RWPE2 (cell line): ENCODE measurements at regions not wholly inside any gene's neighbourhood (a gene's known extent, or its start where the extent isn't known, plus 50 kb on each side); places are given as distances from the start of the nearest gene placed in this dataset.

Experiments used
- ATAC-seq: fragments of 200-7000 bp; cut with Tn5 transposase; 3 replicates; pipeline ENCODE4 v1.9.1; 2021; ENCODE audit warnings: low read depth
- DNase-seq: peaks from one replicate; pipeline ENCODE4 v3.0.0-alpha.2; 2020; ENCODE audit warnings: low spot score
- H3K27ac ChIP-seq: fragments of 450-650 bp; 2 replicates; pipeline ENCODE4 v1.5.1; 2017; ENCODE audit warnings: mild to moderate bottlenecking; ENCODE audit not compliant: poor library complexity, severe bottlenecking
- H3K27me3 ChIP-seq: fragments of 250-450 bp; sonication (Bioruptor Pico); 2 replicates; pipeline ENCODE4 v1.5.1; 2021; ENCODE audit warnings: mild to moderate bottlenecking, moderate library complexity; ENCODE audit not compliant: insufficient read depth, poor library complexity, severe bottlenecking
- H3K36me3 ChIP-seq: fragments of 250-450 bp; sonication (Bioruptor Pico); 2 replicates; pipeline ENCODE4 v1.5.1; 2020; ENCODE audit warnings: low read depth, mild to moderate bottlenecking, moderate library complexity
- H3K4me1 ChIP-seq: fragments of 250-450 bp; sonication (Bioruptor Pico); 2 replicates; pipeline ENCODE4 v1.5.1; 2021; ENCODE audit warnings: mild to moderate bottlenecking, moderate library complexity; ENCODE audit not compliant: insufficient read depth, poor library complexity, severe bottlenecking
- H3K4me3 ChIP-seq: fragments of 250-450 bp; sonication (Bioruptor Pico); 2 replicates; pipeline ENCODE4 v1.5.1; 2021; ENCODE audit warnings: mild to moderate bottlenecking, moderate library complexity; ENCODE audit not compliant: severe bottlenecking
- H3K9me3 ChIP-seq: fragments of 250-450 bp; sonication (Bioruptor Pico); 2 replicates; pipeline ENCODE4 v1.5.1; 2021; ENCODE audit warnings: mild to moderate bottlenecking, moderate library complexity; ENCODE audit not compliant: severe bottlenecking
- CTCF ChIP-seq: fragments of 450-650 bp; IDR thresholded peaks from one replicate; pipeline ENCODE4 v1.5.1; 2017; ENCODE audit warnings: mild to moderate bottlenecking, moderate library complexity; ENCODE audit not compliant: poor library complexity, severe bottlenecking

DNA sequence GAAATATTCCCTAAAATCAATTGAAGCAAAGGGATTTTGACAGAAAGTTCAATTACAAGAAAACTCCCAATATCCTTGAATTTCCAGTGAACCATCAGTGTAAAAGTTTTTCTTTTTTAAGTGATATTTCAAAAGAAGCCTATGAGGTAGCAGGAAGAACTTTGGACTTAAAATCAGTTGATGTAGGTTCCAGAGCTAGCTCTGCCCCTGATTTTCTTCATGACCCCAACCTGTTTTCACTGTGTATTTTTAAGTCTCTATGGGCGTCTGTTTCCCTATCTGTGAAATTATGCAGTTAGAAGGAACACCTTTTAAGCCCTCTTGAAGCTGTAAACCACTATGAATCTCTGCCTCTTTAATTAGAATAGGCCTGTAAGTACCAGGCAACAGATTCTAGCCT lies 66.2 kb upstream of the SLC1A1 start:
- Histone ChIP-seq H3K27ac (no peak overlapping the region), H3K27me3 (no peaks in the 10 kb centered on the region), H3K4me1 (no peaks in the 10 kb centered on the region), H3K36me3 (no peaks in the 10 kb centered on the region), H3K4me3 (no peak overlapping the region), H3K9me3 (no peaks in the 10 kb centered on the region)
- TF ChIP-seq CTCF = no peak
- DNase-seq = no peak
- ATAC-seq = no peak

- no peak for TF ChIP-seq CTCF
- DNase-seq = no peak
These were observed 67.1 kb upstream of the SLC1A1 start for GRCh38 chr9:4423207-4423610.

DNA sequence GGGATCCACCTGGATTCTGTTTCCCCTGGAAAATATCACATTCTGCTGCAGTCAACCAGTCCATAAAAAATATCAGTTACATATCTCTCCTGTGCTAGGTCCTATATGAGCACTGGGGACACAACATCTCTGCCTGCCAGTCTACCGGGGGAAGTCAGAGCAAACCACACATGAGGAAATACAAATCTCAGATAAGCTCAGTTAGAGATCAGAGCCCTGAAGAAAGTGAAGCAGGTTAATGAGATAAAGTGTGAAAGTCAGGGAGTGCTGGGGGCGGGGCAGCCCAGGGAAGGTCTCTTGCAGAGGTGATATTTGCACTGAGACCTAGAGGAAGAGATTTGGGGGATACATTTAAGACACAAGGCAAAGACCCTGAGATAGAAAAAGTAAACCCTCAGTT lies 67.8 kb upstream of the SLC1A1 start:
- H3K36me3 ChIP-seq = no peaks in the 10 kb centered on the region
- H3K4me1 ChIP-seq = peaks cover 8% of the 10 kb centered on the region
- no peak overlapping the region for H3K4me3 ChIP-seq
- H3K27me3 ChIP-seq = no peaks in the 10 kb centered on the region
- no peaks in the 10 kb centered on the region for H3K9me3 ChIP-seq
- DNase-seq (no peak), ATAC-seq (no peak)
- TF ChIP-seq CTCF = no peak
- no peak overlapping the region for H3K27ac ChIP-seq

More at GRCh38 chr9:4423207-4423610, 67.1 kb upstream of the SLC1A1 start:
- ATAC-seq = no peak
- Histone ChIP-seq H3K27ac (no peak overlapping the region), H3K4me3 (no peak overlapping the region), H3K36me3 (no peaks in the 10 kb centered on the region), H3K4me1 (peaks cover 3% of the 10 kb centered on the region), H3K9me3 (no peaks in the 10 kb centered on the region), H3K27me3 (no peaks in the 10 kb centered on the region)

- H3K27ac ChIP-seq = no peak overlapping the region
- H3K4me1 ChIP-seq = peaks cover 8% of the 10 kb centered on the region
- no peaks in the 10 kb centered on the region for H3K36me3 ChIP-seq
- TF ChIP-seq CTCF = no peak
- H3K9me3 ChIP-seq = no peaks in the 10 kb centered on the region
- no peak for ATAC-seq
- no peak overlapping the region for H3K4me3 ChIP-seq
- H3K27me3 ChIP-seq = no peaks in the 10 kb centered on the region
- no peak for DNase-seq
These were observed 68.4 kb upstream of the SLC1A1 start for GRCh38 chr9:4421847-4422246.

GRCh38 chr9:4420351-4420750 lies 69.9 kb upstream of the SLC1A1 start:
- Histone ChIP-seq H3K9me3 (no peaks in the 10 kb centered on the region), H3K36me3 (no peaks in the 10 kb centered on the region), H3K27me3 (no peaks in the 10 kb centered on the region), H3K27ac (no peak overlapping the region), H3K4me3 (no peak overlapping the region), H3K4me1 (peaks cover 8% of the 10 kb centered on the region)
- ATAC-seq (no peak), DNase-seq (no peak)
- no peak for TF ChIP-seq CTCF
